Heart left ventricle (tissue), 16 donors: ENCODE measurements at regions not wholly inside any gene's neighbourhood (a gene's known extent, or its start where the extent isn't known, plus 50 kb on each side); places are given as distances from the start of the nearest gene placed in this dataset.

Experiments used
- ATAC-seq, 4 donors: fragments of 200-7000 bp; cut with Tn5 transposase; one replicate each; pipeline ENCODE4 v1.9.1; 2020 to 2022; ENCODE audit warnings: moderate library complexity in 4 of 4, mild to moderate bottlenecking in 3 of 4, moderate number of reproducible peaks in 1 of 4
- DNase-seq, 5 donors: peaks; one replicate each; pipeline ENCODE4 v3.0.0-alpha.2; 2020
- H3K27ac ChIP-seq, 12 donors: fragments of 200-600 bp; sonication (generic) in 4 of 12; one replicate each; pipeline versions ENCODE4 v1.5.0 to v1.8.0; 2016 to 2022; ENCODE audit warnings: mild to moderate bottlenecking in 2 of 12
- H3K27me3 ChIP-seq, 9 donors: fragments of 200-600 bp; sonication (generic) in 2 of 9; one replicate each; pipeline versions ENCODE4 v1.5.1 to v1.8.0; 2016 to 2022; ENCODE audit warnings: mild to moderate bottlenecking in 3 of 9
- H3K36me3 ChIP-seq, 9 donors: fragments of 200-600 bp; sonication (generic) in 2 of 9; one replicate each; pipeline versions ENCODE4 v1.5.0 to v1.8.0; 2018 to 2022; ENCODE audit warnings: mild to moderate bottlenecking in 2 of 9
- H3K4me1 ChIP-seq, 12 donors: fragments of 200-600 bp; sonication (generic) in 4 of 12; one replicate each; pipeline versions ENCODE4 v1.5.0 to v1.8.0; 2016 to 2022; ENCODE audit warnings: mild to moderate bottlenecking in 3 of 12
- H3K4me3 ChIP-seq, 12 donors: fragments of 200-600 bp; sonication (generic) in 4 of 12; one replicate each; pipeline versions ENCODE4 v1.5.0 to v1.8.0; 2017 to 2022; ENCODE audit warnings: mild to moderate bottlenecking in 9 of 12, moderate library complexity in 4 of 12
- H3K9me3 ChIP-seq, 12 donors: fragments of 200-600 bp; sonication (generic) in 4 of 12; one replicate each; pipeline versions ENCODE4 v1.5.0 to v1.8.0; 2016 to 2022; ENCODE audit warnings: mild to moderate bottlenecking in 1 of 12
- POLR2A ChIP-seq, 2 donors: fragments of 450-650 bp; IDR thresholded peaks; one replicate each; pipeline ENCODE4 v1.6.1; 2017; ENCODE audit warnings: antibody characterized with exemption in 2 of 2, mild to moderate bottlenecking in 2 of 2, moderate library complexity in 2 of 2
- WGBS, 4 donors: extraction: QIAGEN DNeasy Blood & Tissue Kit in 2 of 4; methylation state at CpG; one replicate each; pipeline versions ENCODE4 v1.1.5 to v1.1.7; 2013 to 2018; 5-methylcytosine and 5-hydroxymethylcytosine counted together
- intact Hi-C, 10 donors: fragments of 100-400 bp; cut with DNase I; formaldehyde crosslinking; loops; one replicate each; pipeline versions ENCODE4 v1.11.1 to v1.14.2; 2022
- TF ChIP-seq, protein P1 (sequence below), 12 donors: fragments of 200-600 bp; sonication (generic) in 4 of 12; IDR thresholded peaks; one replicate each; pipeline versions ENCODE4 v1.5.0 to v1.8.0; 2018 to 2022; ENCODE audit warnings: antibody characterized with exemption in 12 of 12, mild to moderate bottlenecking in 5 of 12
- donor health status: ischemic (EF 13 %, LVEDD 7.1; RV severe dilation, severe dysfunction).
- donor health status: healthy with polysubstance abuse.
- donor health status: DM: no; HTN: yes; CAD: no.
- donor health status: DM: no; HTN: no; CAD: no.
- donor health status: ischemic (EF 25% LVEDD 6.9; RV normal size, moderate dysfunction).
- donor health status: ischemic (EF 25% LVEDD 5.7; RV mildly dilated, moderate dysfunction).
- donor health status: healthy.
- donor health status: DM: yes; HTN: yes; CAD: no.
- donor health status: ischemic (EF 35%, LVEDD 5.7; RV mildly dilated, moderate dysfunction).
- donor health status: nonischemic (EF 11% LVEDD 7.7; RV severe dilation, severe dysfunction).
- donor health status: DM: yes; HTN: yes; CAD: no.
- donor health status: PGD.
- donor health status: ischemic (EF 29% LVEDD 5.4; RV normal size, mild dysfunction).
- donor health status: nonischemic (EF 23%, LVEDD 6.1; RV moderate dilation, normal function).

DNA sequence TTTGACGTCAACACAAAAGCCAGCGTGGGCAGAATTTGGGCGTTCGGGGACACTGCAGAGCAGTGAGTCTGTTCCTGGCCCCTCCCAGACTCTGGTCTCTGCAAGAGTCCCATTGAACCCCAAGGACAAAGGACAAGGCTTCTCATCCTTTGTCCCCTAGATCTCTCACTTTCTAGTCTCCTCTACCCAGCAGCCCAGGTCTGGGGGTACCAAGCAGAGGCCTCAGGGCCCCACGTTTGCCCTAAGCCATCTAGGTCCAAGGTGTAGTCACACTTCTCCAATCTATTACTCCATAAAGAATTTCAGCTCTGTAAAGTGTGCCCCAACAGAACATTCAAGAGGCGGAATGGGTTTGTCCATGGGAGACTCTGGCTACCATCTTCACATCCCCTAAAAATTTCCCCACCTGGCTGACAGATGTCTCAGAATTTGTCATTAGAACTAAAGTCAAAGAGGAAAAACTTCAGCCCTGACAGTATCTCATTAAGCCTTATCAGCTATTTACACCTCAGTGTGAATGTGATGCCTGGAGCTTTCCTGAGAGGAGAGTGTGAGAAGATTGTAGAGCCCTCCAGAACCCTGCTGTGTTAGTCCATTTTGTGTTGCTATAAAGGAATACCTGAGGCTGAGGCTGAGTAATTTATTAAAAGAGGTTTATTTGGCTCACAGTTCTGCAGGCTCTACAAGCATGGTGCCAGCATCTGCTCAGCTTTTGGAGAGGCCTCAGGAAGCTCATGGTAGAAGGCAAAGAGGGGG lies 81.4 kb upstream of the HABP2 start:
- peaks cover 0 to 4% (median 0%) of the 10 kb centered on the region in 12 donors for H3K9me3 ChIP-seq
- TF ChIP-seq, protein P1, sequence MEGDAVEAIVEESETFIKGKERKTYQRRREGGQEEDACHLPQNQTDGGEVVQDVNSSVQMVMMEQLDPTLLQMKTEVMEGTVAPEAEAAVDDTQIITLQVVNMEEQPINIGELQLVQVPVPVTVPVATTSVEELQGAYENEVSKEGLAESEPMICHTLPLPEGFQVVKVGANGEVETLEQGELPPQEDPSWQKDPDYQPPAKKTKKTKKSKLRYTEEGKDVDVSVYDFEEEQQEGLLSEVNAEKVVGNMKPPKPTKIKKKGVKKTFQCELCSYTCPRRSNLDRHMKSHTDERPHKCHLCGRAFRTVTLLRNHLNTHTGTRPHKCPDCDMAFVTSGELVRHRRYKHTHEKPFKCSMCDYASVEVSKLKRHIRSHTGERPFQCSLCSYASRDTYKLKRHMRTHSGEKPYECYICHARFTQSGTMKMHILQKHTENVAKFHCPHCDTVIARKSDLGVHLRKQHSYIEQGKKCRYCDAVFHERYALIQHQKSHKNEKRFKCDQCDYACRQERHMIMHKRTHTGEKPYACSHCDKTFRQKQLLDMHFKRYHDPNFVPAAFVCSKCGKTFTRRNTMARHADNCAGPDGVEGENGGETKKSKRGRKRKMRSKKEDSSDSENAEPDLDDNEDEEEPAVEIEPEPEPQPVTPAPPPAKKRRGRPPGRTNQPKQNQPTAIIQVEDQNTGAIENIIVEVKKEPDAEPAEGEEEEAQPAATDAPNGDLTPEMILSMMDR (IDR thresholded peaks at IDR 0.05), result no peak
- no peak for TF ChIP-seq POLR2A (IDR thresholded peaks at IDR 0.05)
- intact Hi-C loops, result no loop called here
- no peak overlapping the region for H3K27ac ChIP-seq
- DNase-seq (no peak), ATAC-seq (no peak)
- peaks cover 0 to 26% (median 4%) of the 10 kb centered on the region in 12 donors for H3K4me1 ChIP-seq
- no peaks in the 10 kb centered on the region for H3K36me3 ChIP-seq
- no peak overlapping the region for H3K4me3 ChIP-seq
- H3K27me3 ChIP-seq, result no peaks in the 10 kb centered on the region
- WGBS, 4 donors, result 83 to 88% (median 86%) methylated on average over 6 of the region's 6 CpGs

DNA sequence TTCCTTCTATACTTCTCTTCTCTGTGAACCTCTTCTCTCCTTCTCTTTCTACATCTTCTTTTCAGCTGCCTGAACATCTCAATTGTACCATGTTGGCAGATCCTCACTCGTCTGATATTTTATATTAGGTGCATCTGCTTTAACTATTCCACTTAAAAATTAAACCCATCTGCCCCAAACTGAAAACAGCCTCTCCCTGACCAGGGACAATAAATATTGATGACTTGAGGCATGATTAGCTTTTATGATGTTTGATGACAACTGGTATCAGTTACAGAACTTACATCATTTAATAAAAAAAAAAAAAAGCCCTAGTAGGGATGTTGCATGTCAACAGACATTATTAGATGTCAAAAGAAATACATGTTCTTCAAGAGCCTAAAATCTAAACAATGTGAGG lies 79.8 kb upstream of the HABP2 start:
- TF ChIP-seq POLR2A (IDR thresholded peaks at IDR 0.05), result no peak
- TF ChIP-seq, protein P1 (IDR thresholded peaks at IDR 0.05), result no peak
- 66 to 86% (median 78%) methylated on average over 1 of the region's 1 CpG for WGBS, 4 donors
- H3K27me3 ChIP-seq, result no peaks in the 10 kb centered on the region
- H3K4me1 ChIP-seq, result peaks cover 0 to 29% (median 4%) of the 10 kb centered on the region in 12 donors
- intact Hi-C loops, result no loop called here
- H3K4me3 ChIP-seq, result no peak overlapping the region
- no peaks in the 10 kb centered on the region for H3K9me3 ChIP-seq
- no peak overlapping the region for H3K27ac ChIP-seq
- no peak for ATAC-seq
- H3K36me3 ChIP-seq, result no peaks in the 10 kb centered on the region
- DNase-seq, result no peak

DNA sequence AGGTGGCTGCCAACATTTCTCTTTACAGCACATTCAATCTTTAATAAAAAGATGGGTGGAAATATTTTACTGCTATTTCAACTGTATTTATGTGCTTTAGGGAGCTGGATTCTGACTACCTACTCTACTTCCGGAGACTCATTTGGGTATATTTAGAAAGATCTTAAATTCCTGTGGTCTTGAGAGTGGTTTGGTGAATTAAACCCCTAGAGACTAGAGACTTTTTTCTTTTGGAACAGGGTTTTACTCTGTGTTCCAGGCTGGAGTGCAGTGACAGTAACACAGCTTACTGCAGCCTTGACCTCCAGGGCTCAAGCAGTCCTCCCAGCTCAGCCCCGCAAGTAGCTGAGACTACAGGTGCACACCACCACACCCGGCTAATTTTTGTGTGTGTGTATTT lies 79.0 kb upstream of the HABP2 start:
- 78 to 88% (median 81%) methylated on average over 3 of the region's 3 CpGs for WGBS, 4 donors
- Histone ChIP-seq H3K4me1 (peaks cover 0 to 29% (median 4%) of the 10 kb centered on the region in 12 donors), H3K27me3 (no peaks in the 10 kb centered on the region), H3K36me3 (no peaks in the 10 kb centered on the region), H3K27ac (no peak overlapping the region), H3K9me3 (peaks cover 0 to 6% (median 0%) of the 10 kb centered on the region in 12 donors), H3K4me3 (no peak overlapping the region)
- intact Hi-C loops, result no loop called here
- TF ChIP-seq, protein P1 (IDR thresholded peaks at IDR 0.05), result no peak
- no peak for TF ChIP-seq POLR2A (IDR thresholded peaks at IDR 0.05)
- no peak for DNase-seq
- ATAC-seq, result no peak

DNA sequence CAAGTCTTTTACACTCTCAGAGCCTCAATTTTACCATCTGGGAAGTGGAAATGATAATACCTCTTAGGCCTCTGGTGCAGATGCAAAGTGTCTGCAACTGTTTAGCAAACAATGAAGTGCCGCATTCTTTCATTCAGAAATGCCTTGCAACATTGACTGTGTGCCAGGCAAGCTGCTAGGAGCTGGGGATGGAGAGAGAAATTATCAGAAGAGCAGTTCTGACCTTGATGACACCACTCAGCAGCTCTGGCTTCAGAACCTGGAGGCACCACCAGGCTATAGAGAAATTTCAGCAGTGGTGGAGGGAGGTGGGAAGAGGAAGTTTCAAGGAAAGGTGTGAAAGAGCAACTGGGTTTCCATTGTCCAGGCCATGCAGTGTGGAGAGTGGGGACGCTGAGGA lies 78.1 kb upstream of the HABP2 start:
- ATAC-seq (peak in 1 of 4 donors; percentile 21), DNase-seq (peak in 1 of 5 donors; percentile 13)
- Histone ChIP-seq H3K27me3 (no peaks in the 10 kb centered on the region), H3K4me3 (no peak overlapping the region), H3K27ac (no peak overlapping the region), H3K9me3 (peaks cover 0 to 15% (median 6%) of the 10 kb centered on the region in 12 donors), H3K36me3 (no peaks in the 10 kb centered on the region), H3K4me1 (peaks cover 0 to 29% (median 4%) of the 10 kb centered on the region in 12 donors)
- intact Hi-C loops, result no loop called here
- 43 to 66% (median 59%) methylated on average over 2 of the region's 2 CpGs for WGBS, 4 donors
- no peak for TF ChIP-seq POLR2A (IDR thresholded peaks at IDR 0.05)
- TF ChIP-seq, protein P1 (IDR thresholded peaks at IDR 0.05), result no peak
